K562 (cell line): ENCODE measurements at regions not wholly inside any gene's neighbourhood (a gene's known extent, or its start where the extent isn't known, plus 50 kb on each side); places are given as distances from the start of the nearest gene placed in this dataset.

ENCODE experiments used
- ATAC-seq: fragments of 200-7000 bp; cut with Tn5 transposase; 3 replicates; pipeline ENCODE4 v1.9.1; 2020; ENCODE audit warnings: moderate library complexity
- BruUV-seq: library from RNA; stranded (reverse); fragments of 400-500 nt; replicated peaks from 2 replicates; lab custom pipeline; 2021; lab: Mats Ljungman, UMichigan
- CTCF ChIA-PET: fragments of 300-600 bp; formaldehyde crosslinking; extraction: SDS; loops from one replicate; lab custom pipeline; 2021; ENCODE audit warnings: low intra/inter-chr PET ratio; lab: Yijun Ruan, JAX
- POLR2A ChIA-PET: fragments of 300-600, 350-650 bp; sonication (Branson Sonifier 250); formaldehyde crosslinking; extraction: SDS; loops from one replicate; lab custom pipeline; 2021; ENCODE audit warnings: antibody characterized with exemption, inconsistent platforms; lab: Yijun Ruan, JAX
- DNase-seq, 4 experiments: peaks; one replicate each; pipeline versions ENCODE4 v3.0.0 to v3.0.0-alpha.2; 2011 to 2018; ENCODE audit warnings: low spot score in 3 of 4, mixed read lengths in 3 of 4; ENCODE audit errors: extremely low read depth in 1 of 4
- FAIRE-seq: peaks from 2 replicates; lab custom pipeline; 2011; peaks lifted over from hg19 to GRCh38; lab: Jason Lieb, UNC
- H2AFZ ChIP-seq: 2 replicates; pipeline ENCODE4 v1.6.0; 2011; ENCODE audit warnings: low read depth, low read length, control low read depth, inconsistent platforms
- H3K27ac ChIP-seq: fragments of 200-600 bp; 3 replicates; pipeline ENCODE4 v1.8.0; 2011; ENCODE audit warnings: low read depth, mild to moderate bottlenecking, control low read depth, inconsistent platforms, low read length, moderate library complexity, mixed read lengths; ENCODE audit errors: extremely low read depth
- H3K27me3 ChIP-seq, 2 experiments: fragments of 300-600 bp in 1 of 2; 2 replicates in 1 of 2; 3 replicates in 1 of 2; pipeline versions ENCODE4 v1.6.0 to v1.8.0; 2011; ENCODE audit warnings: inconsistent platforms in 2 of 2, low read length in 2 of 2, mild to moderate bottlenecking in 1 of 2, mixed read lengths in 1 of 2, moderate library complexity in 1 of 2; ENCODE audit not compliant: control insufficient read depth in 2 of 2, insufficient read depth in 2 of 2
- H3K36me3 ChIP-seq: fragments of 300-600 bp; 3 replicates; pipeline ENCODE4 v1.8.0; 2011; ENCODE audit warnings: mild to moderate bottlenecking, low read length, inconsistent platforms; ENCODE audit not compliant: control insufficient read depth, insufficient read depth
- H3K4me1 ChIP-seq, 2 experiments: fragments of 200-600 bp in 1 of 2; replicated peaks in 1 of 2; 2 replicates in 1 of 2; 3 replicates in 1 of 2; pipeline versions ENCODE4 v1.5.1 to v1.8.0; 2011; ENCODE audit warnings: inconsistent platforms in 2 of 2, low read length in 2 of 2, mild to moderate bottlenecking in 1 of 2, mixed read lengths in 1 of 2, moderate library complexity in 1 of 2; ENCODE audit not compliant: control insufficient read depth in 2 of 2, insufficient read depth in 2 of 2
- H3K4me2 ChIP-seq: 2 replicates; pipeline ENCODE4 v1.6.1; 2011; ENCODE audit warnings: low read length, control low read depth, inconsistent platforms, mixed read lengths; ENCODE audit not compliant: insufficient read depth
- H3K4me3 ChIP-seq: fragments of 200-600 bp; sonication (generic), shearing (Covaris generic); 2 replicates; pipeline ENCODE4 v1.5.1; 2016; ENCODE audit warnings: control low read depth, inconsistent platforms
- H3K79me2 ChIP-seq: fragments of 200-600 bp; 3 replicates; pipeline ENCODE4 v1.8.0; 2011; ENCODE audit warnings: low read length, inconsistent platforms; ENCODE audit not compliant: control insufficient read depth, insufficient read depth
- H3K9ac ChIP-seq, 2 experiments: 2 replicates each; pipeline versions ENCODE4 v1.6.0 to v1.6.1; 2011; ENCODE audit warnings: low read depth in 2 of 2, low read length in 2 of 2, control low read depth in 1 of 2, inconsistent platforms in 1 of 2, mild to moderate bottlenecking in 1 of 2, mixed read lengths in 1 of 2; ENCODE audit not compliant: insufficient read depth in 1 of 2
- H3K9me1 ChIP-seq: one replicate; pipeline ENCODE4 v1.6.0; 2011; ENCODE audit warnings: inconsistent platforms, mild to moderate bottlenecking, low read length, moderate library complexity; ENCODE audit not compliant: control insufficient read depth, insufficient read depth
- H3K9me3 ChIP-seq: replicated peaks from 2 replicates; pipeline ENCODE4 v1.5.1; 2011; ENCODE audit warnings: low read depth, low read length, inconsistent platforms; ENCODE audit not compliant: control insufficient read depth, insufficient read depth
- H4K20me1 ChIP-seq: replicated peaks from 2 replicates; pipeline ENCODE4 v1.6.1; 2011; ENCODE audit warnings: low read length, inconsistent platforms, mixed read lengths; ENCODE audit not compliant: control insufficient read depth, insufficient read depth
- CBFB ChIP-seq: sonication (generic); formaldehyde crosslinking; IDR thresholded peaks from 2 replicates; pipeline ENCODE4 v1.4.0; 2020; ENCODE audit warnings: mild to moderate bottlenecking, missing genetic modification reagents
- CBX1 ChIP-seq: sonication (generic); IDR thresholded peaks from 2 replicates; pipeline ENCODE4 v1.6.1; 2016; ENCODE audit warnings: antibody characterized with exemption, low read depth, mild to moderate bottlenecking
- E2F4 ChIP-seq: sonication (generic); formaldehyde crosslinking; IDR thresholded peaks from 2 replicates; pipeline ENCODE4 v1.8.0; 2022; ENCODE audit warnings: mild to moderate bottlenecking, low read depth, missing genetic modification reagents
- ELK1 ChIP-seq: sonication (generic); formaldehyde crosslinking; IDR thresholded peaks from 2 replicates; pipeline ENCODE4 v1.8.1; 2022; ENCODE audit warnings: missing genetic modification reagents
- FOSL1 ChIP-seq: fragments of 200-800 bp; sonication (Bioruptor generic); conservative IDR thresholded peaks from 2 replicates; pipeline ENCODE4 v1.6.1; 2016; ENCODE audit warnings: missing genetic modification characterization, missing compliant biosample characterization
- FOXA3 ChIP-seq, 2 experiments: fragments of 450-650 bp in 1 of 2; sonication (generic) in 1 of 2; formaldehyde crosslinking; IDR thresholded peaks in 1 of 2; conservative IDR thresholded peaks in 1 of 2; 2 replicates each; pipeline versions ENCODE4 v1.4.0 to v1.8.0; 2020 to 2022; ENCODE audit warnings: mild to moderate bottlenecking in 2 of 2, missing genetic modification reagents in 1 of 2
- FUS ChIP-seq: fragments of 200-400 bp; formaldehyde crosslinking; optimal IDR thresholded peaks from 2 replicates; pipeline ENCODE3; 2017; ENCODE audit warnings: low read depth, low read length
- HDAC8 ChIP-seq: fragments of 450-650 bp; IDR thresholded peaks from 2 replicates; pipeline ENCODE4 v1.6.1; 2016; ENCODE audit warnings: mild to moderate bottlenecking, missing genetic modification characterization, moderate library complexity, missing compliant biosample characterization
- HNRNPH1 ChIP-seq: fragments of 200-400 bp; formaldehyde crosslinking; optimal IDR thresholded peaks from 2 replicates; pipeline ENCODE3; 2017; ENCODE audit warnings: low read depth, mild to moderate bottlenecking, low read length, moderate library complexity
- JUND ChIP-seq, 2 experiments: IDR thresholded peaks; 2 replicates in 1 of 2; 3 replicates in 1 of 2; pipeline ENCODE4 v1.6.1; 2011; ENCODE audit warnings: borderline replicate concordance in 2 of 2, low read depth in 2 of 2, low read length in 2 of 2, improper control_type of control experiment in 1 of 2, missing biosample characterization in 1 of 2, missing genetic modification characterization in 1 of 2, missing genetic modification reagents in 1 of 2
- MYNN ChIP-seq, 2 experiments: sonication (generic); formaldehyde crosslinking in 1 of 2; IDR thresholded peaks; 2 replicates each; pipeline versions ENCODE4 v1.5.0 to v1.6.1; 2016 to 2020; ENCODE audit warnings: antibody characterized with exemption in 1 of 2, missing genetic modification reagents in 1 of 2
- PHB ChIP-seq: fragments of 250-450 bp; sonication (Bioruptor Pico); IDR thresholded peaks from 2 replicates; pipeline ENCODE4 v1.5.0; 2021
- RBBP5 ChIP-seq: fragments of 200-600 bp; sonication (generic); IDR thresholded peaks from 2 replicates; pipeline ENCODE4 v1.6.1; 2012; ENCODE audit warnings: borderline replicate concordance, mild to moderate bottlenecking, low read length, control low read depth, inconsistent platforms; ENCODE audit not compliant: insufficient read depth, poor library complexity, severe bottlenecking
- RFX1 ChIP-seq: fragments of 450-650 bp; IDR thresholded peaks from 2 replicates; pipeline ENCODE4 v1.6.1; 2016; ENCODE audit warnings: mild to moderate bottlenecking, moderate library complexity
- SNAPC5 ChIP-seq: fragments of 250-450 bp; sonication (Bioruptor Pico); IDR thresholded peaks from 2 replicates; pipeline ENCODE4 v1.8.0; 2021; ENCODE audit warnings: moderate library complexity, mild to moderate bottlenecking, inconsistent platforms
- ZNF24 ChIP-seq: fragments of 450-650 bp; IDR thresholded peaks from 2 replicates; pipeline ENCODE4 v1.6.1; 2016
- ZNF384 ChIP-seq: IDR thresholded peaks from 2 replicates; pipeline ENCODE4 v1.6.1; 2012; ENCODE audit warnings: low read depth, low read length, improper control_type of control experiment
- WGBS: fragments of 100-300 bp; shearing (Covaris generic); methylation state at CpG from one replicate; pipeline ENCODE4 v1.1.6; 2016; ENCODE audit warnings: low coverage, mixed read lengths; ENCODE audit not compliant: insufficient coverage; ENCODE audit errors: missing lambda C conversion rate; 5-methylcytosine and 5-hydroxymethylcytosine counted together
- in situ Hi-C: fragments of 300-500 bp; cut with MboI; formaldehyde crosslinking; loops from 4 replicates; pipeline ENCODE4 v1.15.0; 2018; ENCODE audit warnings: inconsistent platforms, mixed read lengths
- intact Hi-C: fragments of 100-400 bp; cut with micrococcal nuclease; formaldehyde crosslinking; loops from 2 replicates; pipeline ENCODE4 v1.14.2; 2022
- TF ChIP-seq, protein P1 (sequence below), 2 experiments: fragments of 450-650 bp in 1 of 2; sonication (generic) in 1 of 2; formaldehyde crosslinking in 1 of 2; IDR thresholded peaks in 1 of 2; conservative IDR thresholded peaks in 1 of 2; 2 replicates each; pipeline versions ENCODE4 v1.6.1 to v1.8.1; 2016 to 2023; ENCODE audit warnings: mild to moderate bottlenecking in 2 of 2, moderate library complexity in 2 of 2, inconsistent platforms in 1 of 2, missing genetic modification reagents in 1 of 2

DNA sequence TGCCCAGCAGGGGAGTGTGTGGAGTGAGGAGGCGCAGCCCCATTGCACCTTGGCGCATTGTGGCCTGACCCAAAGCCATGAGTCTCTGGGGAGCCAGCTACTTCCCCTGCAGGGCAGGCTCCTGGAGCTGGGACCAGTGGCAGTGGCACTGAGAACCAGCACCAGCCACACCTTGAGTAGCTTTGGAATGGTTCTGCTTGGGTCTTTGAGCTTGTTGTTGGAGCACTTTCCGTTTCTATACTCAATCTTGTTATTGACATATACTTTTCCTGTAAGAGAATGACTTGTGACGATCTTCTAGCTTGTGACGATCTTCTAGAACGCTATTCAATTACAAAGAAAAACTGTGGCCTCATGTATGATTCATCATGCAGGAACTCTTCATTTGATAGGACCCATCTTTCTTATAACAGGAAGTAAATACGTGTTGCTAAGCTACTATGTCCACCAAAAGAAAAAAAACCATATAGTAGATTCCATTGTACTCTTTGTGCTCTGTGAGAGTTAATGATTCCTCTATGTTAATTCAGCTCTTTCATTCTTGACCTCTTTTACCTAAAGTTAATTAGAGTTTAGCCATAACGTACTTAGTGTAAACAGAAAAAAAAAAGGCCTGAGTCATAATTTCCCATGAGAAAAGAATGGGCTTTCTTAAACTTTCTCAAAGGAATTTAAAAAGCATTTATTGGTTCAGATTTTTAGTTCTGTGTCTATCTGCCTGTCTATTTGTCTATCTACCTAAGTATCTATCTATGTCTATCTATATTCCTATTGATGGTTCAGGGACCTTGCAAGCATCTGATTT is 113.1 kb downstream of the GATA6 start:
- peak; percentile 61 for ATAC-seq
- no TSS peak for BruUV-seq
- ChIA-PET CTCF (no interaction called here), POLR2A (interaction anchor here (2.2 kb wide), 1 partner anchor 10 kb away, joined by 7 read pairs; no protein-coding TSS in a partner anchor)
- Histone ChIP-seq H3K4me2 (no peak overlapping the region), H3K9me3 (no peaks in the 10 kb centered on the region), H3K36me3 (no peaks in the 10 kb centered on the region), H3K9ac (no peak overlapping the region), H3K4me1 (no peaks in the 10 kb centered on the region), H2AFZ (no peak overlapping the region), H3K79me2 (no peaks in the 10 kb centered on the region), H3K4me3 (no peak overlapping the region), H3K27ac (no peak overlapping the region), H4K20me1 (no peaks in the 10 kb centered on the region), H3K27me3 (peaks cover 13 to 20% of the 10 kb centered on the region in 2 experiments; a peak in 4 of 5 replicates), H3K9me1 (no peaks in the 10 kb centered on the region)
- no peak for DNase-seq
- in situ Hi-C loops = no loop called here
- no peak for FAIRE-seq
- 10% methylated on average over 8 of the region's 8 CpGs for WGBS
- intact Hi-C loops = no loop called here
- TF ChIP-seq HNRNPH1 = no peak
- no peak for TF ChIP-seq HDAC8 (tag)
- TF ChIP-seq CBX1 = no peak
- TF ChIP-seq RBBP5 = no peak
- peak; percentile 76 for TF ChIP-seq FOSL1
- no peak for TF ChIP-seq CBFB (CRISPR knock-in tag)
- TF ChIP-seq FUS = no peak
- no peak for TF ChIP-seq E2F4 (CRISPR knock-in tag)
- TF ChIP-seq ZNF384 = peak; percentile 57
- peak; percentile 27; the same call in 1 of the 2 replicates for TF ChIP-seq MYNN (IDR thresholded peaks at IDR 0.05)
- TF ChIP-seq MYNN (CRISPR knock-in tag; IDR thresholded peaks at IDR 0.05) = no peak
- TF ChIP-seq PHB (CRISPR knock-in tag) = no peak
- no peak for TF ChIP-seq SNAPC5
- TF ChIP-seq ZNF24 = no peak
- TF ChIP-seq RFX1 = peak; percentile 68
- TF ChIP-seq FOXA3 (CRISPR knock-in tag; conservative IDR thresholded peaks at IDR 0.05 in 1 of 2, IDR thresholded peaks at IDR 0.05 in 1 of 2) = no peak
- TF ChIP-seq, protein P1, sequence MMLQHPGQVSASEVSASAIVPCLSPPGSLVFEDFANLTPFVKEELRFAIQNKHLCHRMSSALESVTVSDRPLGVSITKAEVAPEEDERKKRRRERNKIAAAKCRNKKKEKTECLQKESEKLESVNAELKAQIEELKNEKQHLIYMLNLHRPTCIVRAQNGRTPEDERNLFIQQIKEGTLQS (IDR thresholded peaks at IDR 0.05) = peak; percentile 48
- TF ChIP-seq, protein P1 (CRISPR knock-in tag; conservative IDR thresholded peaks at IDR 0.05) = no peak
- TF ChIP-seq JUND (IDR thresholded peaks at IDR 0.05; ENCODE audit: borderline replicate concordance, low read depth, low read length) = no peak
- TF ChIP-seq JUND (tag; IDR thresholded peaks at IDR 0.05; ENCODE audit: borderline replicate concordance, low read depth, low read length) = peak; percentile 63; the same call in 1 of the 3 replicates
- TF ChIP-seq ELK1 (CRISPR knock-in tag) = no peak
